ENCODE measurements at regions not wholly inside any gene's neighbourhood (a gene's known extent, or its start where the extent isn't known, plus 50 kb on each side); places are given as distances from the start of the nearest gene placed in this dataset.
A peak's percentile ranks its signal among the peaks of the same experiment; 100 is the strongest.

DNA sequence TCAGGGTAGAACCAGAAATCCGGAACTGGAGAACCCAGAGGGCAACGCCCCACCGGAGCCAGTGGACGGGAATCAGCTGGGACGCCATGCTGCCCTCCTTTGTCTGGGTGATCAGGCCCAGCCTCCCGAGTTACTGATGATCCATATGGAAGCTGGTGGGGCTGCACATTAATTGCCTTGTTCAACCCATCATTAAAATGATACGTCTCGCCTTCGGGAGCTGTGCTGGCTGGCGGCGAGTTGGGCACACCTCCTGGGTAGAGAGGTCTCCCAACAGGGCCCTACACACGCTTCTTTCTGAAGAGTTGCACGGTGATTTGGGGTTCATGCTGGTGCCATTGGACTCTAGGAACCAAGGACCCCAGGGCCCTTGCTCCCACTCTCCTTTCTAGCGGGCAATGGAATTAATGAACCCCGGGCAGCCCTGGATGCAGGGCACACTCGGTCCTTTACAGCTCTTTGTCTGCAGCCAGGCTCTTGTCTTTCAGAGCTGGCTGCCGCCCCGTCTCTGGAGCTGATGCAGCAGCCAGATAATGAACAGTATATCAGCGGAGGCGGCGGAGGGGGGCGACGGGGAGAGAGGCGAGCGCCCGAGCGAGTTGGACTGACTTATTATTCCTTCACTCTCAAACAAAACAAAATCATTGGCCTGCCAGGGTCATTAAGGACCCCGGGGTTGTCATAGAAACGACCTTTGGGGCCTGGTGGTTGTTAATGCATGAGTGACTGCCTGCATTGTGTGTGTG is 412.2 kb upstream of the ZMIZ1 start (continued):
- TF ChIP-seq, protein P1, sequence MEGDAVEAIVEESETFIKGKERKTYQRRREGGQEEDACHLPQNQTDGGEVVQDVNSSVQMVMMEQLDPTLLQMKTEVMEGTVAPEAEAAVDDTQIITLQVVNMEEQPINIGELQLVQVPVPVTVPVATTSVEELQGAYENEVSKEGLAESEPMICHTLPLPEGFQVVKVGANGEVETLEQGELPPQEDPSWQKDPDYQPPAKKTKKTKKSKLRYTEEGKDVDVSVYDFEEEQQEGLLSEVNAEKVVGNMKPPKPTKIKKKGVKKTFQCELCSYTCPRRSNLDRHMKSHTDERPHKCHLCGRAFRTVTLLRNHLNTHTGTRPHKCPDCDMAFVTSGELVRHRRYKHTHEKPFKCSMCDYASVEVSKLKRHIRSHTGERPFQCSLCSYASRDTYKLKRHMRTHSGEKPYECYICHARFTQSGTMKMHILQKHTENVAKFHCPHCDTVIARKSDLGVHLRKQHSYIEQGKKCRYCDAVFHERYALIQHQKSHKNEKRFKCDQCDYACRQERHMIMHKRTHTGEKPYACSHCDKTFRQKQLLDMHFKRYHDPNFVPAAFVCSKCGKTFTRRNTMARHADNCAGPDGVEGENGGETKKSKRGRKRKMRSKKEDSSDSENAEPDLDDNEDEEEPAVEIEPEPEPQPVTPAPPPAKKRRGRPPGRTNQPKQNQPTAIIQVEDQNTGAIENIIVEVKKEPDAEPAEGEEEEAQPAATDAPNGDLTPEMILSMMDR (IDR thresholded peaks at IDR 0.05): no peak
- TF ChIP-seq, protein P2, sequence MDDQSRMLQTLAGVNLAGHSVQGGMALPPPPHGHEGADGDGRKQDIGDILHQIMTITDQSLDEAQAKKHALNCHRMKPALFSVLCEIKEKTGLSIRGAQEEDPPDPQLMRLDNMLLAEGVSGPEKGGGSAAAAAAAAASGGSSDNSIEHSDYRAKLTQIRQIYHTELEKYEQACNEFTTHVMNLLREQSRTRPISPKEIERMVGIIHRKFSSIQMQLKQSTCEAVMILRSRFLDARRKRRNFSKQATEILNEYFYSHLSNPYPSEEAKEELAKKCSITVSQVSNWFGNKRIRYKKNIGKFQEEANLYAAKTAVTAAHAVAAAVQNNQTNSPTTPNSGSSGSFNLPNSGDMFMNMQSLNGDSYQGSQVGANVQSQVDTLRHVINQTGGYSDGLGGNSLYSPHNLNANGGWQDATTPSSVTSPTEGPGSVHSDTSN (IDR thresholded peaks at IDR 0.05): no peak
- TF ChIP-seq YY1 (IDR thresholded peaks at IDR 0.05; ENCODE audit: low read depth) (no peak), SIN3A (IDR thresholded peaks at IDR 0.05; ENCODE audit: borderline replicate concordance, low read depth, low read length) (no peak), EP300 (IDR thresholded peaks at IDR 0.05; ENCODE audit: borderline replicate concordance in 1 of 2, low read depth in 1 of 2, low read length in 1 of 2) (peak in 1 of 2 experiments; percentile 78; a peak in 2 of 4 replicates), FOXJ3 (CRISPR knock-in tag; IDR thresholded peaks at IDR 0.05) (peak; percentile 57; the same call in 1 of the 2 replicates), TEAD4 (IDR thresholded peaks at IDR 0.05; ENCODE audit: borderline replicate concordance, insufficient read depth) (no peak), SMC3 (IDR thresholded peaks at IDR 0.05; ENCODE audit: low read depth, low read length) (peak; percentile 39; the same call in 1 of the 2 replicates)

DNA sequence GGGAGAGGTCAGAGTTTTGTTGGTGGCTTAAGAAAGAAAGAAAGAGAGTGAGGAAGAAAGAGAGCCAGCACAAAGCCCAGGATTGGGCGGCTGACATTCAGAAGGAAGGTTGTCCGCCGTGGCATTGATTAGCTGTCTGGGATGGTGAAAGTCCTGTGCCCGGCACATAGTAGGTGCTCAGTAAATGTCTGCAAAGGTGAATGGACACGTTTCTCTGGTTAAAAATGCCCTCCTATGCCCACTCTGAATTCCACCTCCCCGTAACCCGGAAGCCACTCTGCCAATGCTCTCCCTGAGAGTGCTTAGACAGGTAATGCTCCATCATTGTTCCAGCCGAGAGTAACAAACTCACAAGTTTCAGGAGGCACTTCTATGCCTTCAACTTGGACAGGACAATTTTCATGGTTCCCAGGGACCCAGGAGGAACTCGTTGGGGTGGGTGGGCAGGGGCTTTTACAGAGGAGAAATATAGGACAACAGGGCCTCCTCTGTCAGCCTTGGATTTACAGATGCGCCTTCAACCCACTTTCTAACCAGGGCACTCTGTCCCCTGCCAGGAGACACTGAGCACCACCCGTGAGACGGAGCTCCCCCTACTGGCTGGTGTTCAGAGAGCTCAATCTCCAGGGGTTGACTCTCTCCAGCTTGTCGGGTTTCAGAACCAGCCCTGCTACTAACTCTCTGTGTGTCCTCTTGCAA is 411.5 kb upstream of the ZMIZ1 start:
- 69% methylated on average over 13 of the region's 13 CpGs for WGBS (ENCODE audit: low lambda C conversion rate)
- no peaks in the 10 kb centered on the region for H3K79me2 ChIP-seq (ENCODE audit: insufficient read depth)
- H3K4me2 ChIP-seq: 0 out of 2 replicates have a peak overlapping the region, but pooled peaks have one; percentile 26
- H3K27me3 ChIP-seq (ENCODE audit: insufficient read depth): no peaks in the 10 kb centered on the region
- no peaks in the 10 kb centered on the region for H3K9me2 ChIP-seq
- peak overlapping the region; percentile 12 to 99; a peak in 3 of 4 replicates for H3K27ac ChIP-seq (ENCODE audit: low read depth in 2 of 2, low read length in 1 of 2)
- CTCF ChIA-PET: interaction anchor here (0.6 to 3.5 kb wide), 17 partner anchors 9 to 449 kb away, joined by 3 to 12 read pairs (median 4); no protein-coding TSS in a partner anchor
- H3K4me1 ChIP-seq (ENCODE audit: control insufficient read depth in 1 of 2, insufficient read depth in 2 of 2, low read depth in 1 of 2, low read length in 1 of 2): peaks cover 0 to 37% of the 10 kb centered on the region in 2 experiments; a peak in 2 of 4 replicates
- no peaks in the 10 kb centered on the region for H3F3A ChIP-seq (replicated peaks; ENCODE audit: insufficient read depth)
- peak overlapping the region; percentile 54; the same call in 1 of the 2 replicates for H2AFZ ChIP-seq (ENCODE audit: low read depth)
- no peak overlapping the region for H3K4me3 ChIP-seq (ENCODE audit: low read depth in 2 of 2, low read length in 1 of 2)
- TF ChIP-seq RAD21 (IDR thresholded peaks at IDR 0.05; ENCODE audit: low read length): peak; percentile 72
- TF ChIP-seq, protein P3, sequence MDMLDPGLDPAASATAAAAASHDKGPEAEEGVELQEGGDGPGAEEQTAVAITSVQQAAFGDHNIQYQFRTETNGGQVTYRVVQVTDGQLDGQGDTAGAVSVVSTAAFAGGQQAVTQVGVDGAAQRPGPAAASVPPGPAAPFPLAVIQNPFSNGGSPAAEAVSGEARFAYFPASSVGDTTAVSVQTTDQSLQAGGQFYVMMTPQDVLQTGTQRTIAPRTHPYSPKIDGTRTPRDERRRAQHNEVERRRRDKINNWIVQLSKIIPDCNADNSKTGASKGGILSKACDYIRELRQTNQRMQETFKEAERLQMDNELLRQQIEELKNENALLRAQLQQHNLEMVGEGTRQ (IDR thresholded peaks at IDR 0.05; ENCODE audit: borderline replicate concordance, low read depth, low read length): no peak
- TF ChIP-seq, protein P4, sequence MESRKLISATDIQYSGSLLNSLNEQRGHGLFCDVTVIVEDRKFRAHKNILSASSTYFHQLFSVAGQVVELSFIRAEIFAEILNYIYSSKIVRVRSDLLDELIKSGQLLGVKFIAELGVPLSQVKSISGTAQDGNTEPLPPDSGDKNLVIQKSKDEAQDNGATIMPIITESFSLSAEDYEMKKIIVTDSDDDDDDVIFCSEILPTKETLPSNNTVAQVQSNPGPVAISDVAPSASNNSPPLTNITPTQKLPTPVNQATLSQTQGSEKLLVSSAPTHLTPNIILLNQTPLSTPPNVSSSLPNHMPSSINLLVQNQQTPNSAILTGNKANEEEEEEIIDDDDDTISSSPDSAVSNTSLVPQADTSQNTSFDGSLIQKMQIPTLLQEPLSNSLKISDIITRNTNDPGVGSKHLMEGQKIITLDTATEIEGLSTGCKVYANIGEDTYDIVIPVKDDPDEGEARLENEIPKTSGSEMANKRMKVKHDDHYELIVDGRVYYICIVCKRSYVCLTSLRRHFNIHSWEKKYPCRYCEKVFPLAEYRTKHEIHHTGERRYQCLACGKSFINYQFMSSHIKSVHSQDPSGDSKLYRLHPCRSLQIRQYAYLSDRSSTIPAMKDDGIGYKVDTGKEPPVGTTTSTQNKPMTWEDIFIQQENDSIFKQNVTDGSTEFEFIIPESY (IDR thresholded peaks at IDR 0.05; ENCODE audit: borderline replicate concordance, low read depth): no peak
- TF ChIP-seq, protein P1 (IDR thresholded peaks at IDR 0.05): peak; percentile 62
- TF ChIP-seq RCOR1 (IDR thresholded peaks at IDR 0.05; ENCODE audit: low read length): 0 out of 2 replicates have a peak, but pooled peaks have one; percentile 7
- peak; percentile 71 for TF ChIP-seq SMC3 (IDR thresholded peaks at IDR 0.05; ENCODE audit: low read depth, low read length)
- TF ChIP-seq JUND (IDR thresholded peaks at IDR 0.05): no peak
- POLR2A ChIA-PET: interaction anchor here (0.6 to 1.4 kb wide), 6 partner anchors 22 to 364 kb away, joined by 3 to 6 read pairs (median 4); no protein-coding TSS in a partner anchor
- H3K36me3 ChIP-seq (replicated peaks in 1 of 2; ENCODE audit: control insufficient read depth in 1 of 2, insufficient read depth in 2 of 2, low read length in 1 of 2): no peaks in the 10 kb centered on the region
- H4K20me1 ChIP-seq (ENCODE audit: insufficient read depth): no peaks in the 10 kb centered on the region
- no peak overlapping the region for H3K9ac ChIP-seq
- DNase-seq: peak; percentile 60
- H3K9me3 ChIP-seq: no peaks in the 10 kb centered on the region
